ENCODE measurements at regions not wholly inside any gene's neighbourhood (a gene's known extent, or its start where the extent isn't known, plus 50 kb on each side); places are given as distances from the start of the nearest gene placed in this dataset.

DNA sequence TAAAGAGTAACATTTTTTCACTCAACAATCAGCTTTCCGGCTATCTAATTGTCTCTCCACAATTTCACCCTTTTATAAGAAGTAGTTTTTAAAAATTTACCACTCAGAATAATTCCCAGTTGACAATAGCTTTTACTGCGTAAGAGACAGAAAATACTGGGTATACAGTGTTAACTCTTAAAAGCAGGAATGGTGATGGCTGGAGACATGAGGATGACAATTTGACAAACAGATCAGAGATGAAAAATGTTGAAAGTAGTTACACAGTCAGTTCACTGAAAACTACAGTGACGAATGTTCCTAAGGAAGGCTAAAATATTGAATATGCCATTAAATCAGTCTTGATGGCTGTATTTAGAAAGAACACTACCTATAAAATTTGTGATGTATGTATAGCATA is 1146.8 kb upstream of the B3GALT2 start:
- no peak for DNase-seq (ENCODE audit: low read depth)

DNA sequence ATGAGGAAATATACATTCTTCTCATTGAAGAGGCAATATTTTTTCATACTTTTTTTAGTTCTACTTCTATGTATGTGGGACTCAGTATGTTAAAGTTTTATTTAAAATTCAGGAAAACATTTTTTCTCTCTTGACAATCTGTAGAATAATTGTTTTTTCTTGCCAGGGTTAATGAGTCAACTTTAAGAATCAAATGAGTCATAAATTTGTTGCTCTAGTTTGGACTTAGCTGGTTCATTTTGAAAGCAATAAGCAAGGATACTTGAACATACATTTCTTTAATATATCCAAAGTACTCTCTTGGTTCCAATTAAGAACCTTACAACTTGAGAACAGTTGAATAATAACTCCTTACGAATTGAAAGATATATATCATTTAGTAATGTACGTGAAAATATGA is 1145.3 kb upstream of the B3GALT2 start:
- no peak for DNase-seq (ENCODE audit: low read depth)

DNA sequence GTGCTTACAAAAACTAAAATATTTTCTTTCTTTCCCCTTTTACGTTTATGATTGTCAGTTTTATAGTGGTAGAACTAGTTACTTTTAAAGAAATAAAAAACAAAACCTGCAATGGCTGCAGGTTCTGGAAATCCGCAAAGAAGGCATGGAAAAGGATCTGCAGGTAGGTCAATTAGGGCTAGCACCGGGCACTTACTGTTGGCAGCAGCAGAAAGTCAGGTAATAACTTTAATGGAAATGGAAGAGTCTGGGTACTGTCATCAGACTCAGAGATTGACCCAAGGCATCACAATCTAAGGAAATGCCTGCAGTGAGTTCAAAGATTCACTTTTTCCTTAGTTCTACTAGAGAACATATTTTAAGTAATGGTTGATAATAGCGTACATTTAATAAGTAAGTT is 1136.3 kb upstream of the B3GALT2 start:
- no peak for DNase-seq (ENCODE audit: low read depth)

DNA sequence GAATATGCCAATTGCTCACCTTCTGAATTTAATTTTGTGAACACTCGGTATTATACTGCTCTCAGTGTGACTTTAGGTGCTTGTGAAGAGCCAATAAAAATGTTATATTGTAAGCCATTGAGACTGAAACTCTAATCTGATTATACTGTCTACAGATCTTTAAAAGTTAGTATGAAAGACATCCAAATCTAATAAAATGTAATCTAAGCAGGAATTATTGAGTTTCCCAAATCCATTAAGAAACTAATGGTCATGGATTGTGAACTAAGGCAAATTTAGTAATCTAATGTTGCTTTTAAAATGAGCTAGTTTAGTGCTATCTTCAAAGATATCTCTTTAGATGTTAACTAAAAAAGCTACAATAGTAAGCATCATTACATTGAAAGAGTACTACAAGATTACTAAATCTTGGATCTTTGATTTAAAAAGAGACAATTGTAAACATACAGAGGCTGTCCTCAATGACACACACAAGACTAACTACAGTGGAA is 1132.4 kb upstream of the B3GALT2 start:
- no peak for DNase-seq (ENCODE audit: low read depth)

DNA sequence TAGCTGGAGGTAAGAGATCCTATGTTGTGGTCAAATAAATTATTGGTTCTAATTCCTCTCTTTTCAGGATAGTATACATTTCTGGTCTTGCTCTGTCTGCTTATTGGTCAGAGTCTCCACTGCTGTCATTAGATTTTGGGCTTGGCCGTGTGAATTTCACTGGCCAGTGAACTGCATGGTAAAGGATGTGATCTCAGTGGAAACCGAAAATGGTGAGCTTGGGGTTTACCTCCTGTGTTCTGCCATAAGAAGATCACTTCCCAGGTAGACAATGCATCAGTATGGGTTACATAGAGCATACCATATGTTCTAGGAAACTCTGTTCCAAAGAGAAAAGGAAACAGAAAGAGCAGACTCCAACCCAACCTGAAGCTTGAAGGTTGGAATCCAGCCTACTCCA is 1123.3 kb upstream of the B3GALT2 start:
- no peak for DNase-seq (ENCODE audit: low read depth)

DNA sequence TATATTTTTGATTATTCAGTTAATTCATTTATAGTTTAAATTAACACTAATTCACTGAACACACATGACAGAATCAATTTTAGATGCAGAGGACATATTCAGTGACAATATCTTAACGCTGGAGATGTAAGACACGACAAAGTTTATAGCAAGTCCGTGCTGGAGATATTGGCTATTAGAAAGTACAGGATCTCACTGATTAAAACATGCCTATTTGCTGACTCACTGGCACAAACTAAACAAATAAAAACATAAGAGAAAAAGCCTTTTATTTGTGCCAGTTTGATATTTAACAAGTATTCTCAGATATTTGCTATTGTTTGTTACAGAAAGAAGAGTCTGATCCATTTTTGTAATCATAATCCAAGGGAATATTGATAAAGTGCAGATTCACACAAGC is 1122.9 kb upstream of the B3GALT2 start:
- no peak for DNase-seq (ENCODE audit: low read depth)

DNA sequence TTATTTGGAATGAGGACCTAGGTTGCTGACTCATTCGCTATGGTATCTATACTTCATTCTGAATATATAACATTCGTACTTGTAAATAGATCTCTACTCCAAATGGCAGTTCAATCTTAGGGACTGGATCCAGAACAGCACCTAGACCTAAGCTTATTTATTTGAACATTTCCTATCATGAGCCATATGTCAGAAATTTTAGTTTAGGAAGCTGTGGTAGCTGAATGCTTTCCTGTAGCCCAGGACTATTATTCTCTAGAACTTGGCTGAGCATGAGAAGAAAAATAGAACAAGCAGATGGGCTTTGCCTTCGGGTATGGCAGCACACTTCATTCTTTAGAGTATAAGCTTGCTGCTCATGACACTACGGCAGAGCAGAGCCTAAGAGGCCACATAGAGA is 1114.4 kb upstream of the B3GALT2 start:
- no peak for DNase-seq (ENCODE audit: low read depth)

DNA sequence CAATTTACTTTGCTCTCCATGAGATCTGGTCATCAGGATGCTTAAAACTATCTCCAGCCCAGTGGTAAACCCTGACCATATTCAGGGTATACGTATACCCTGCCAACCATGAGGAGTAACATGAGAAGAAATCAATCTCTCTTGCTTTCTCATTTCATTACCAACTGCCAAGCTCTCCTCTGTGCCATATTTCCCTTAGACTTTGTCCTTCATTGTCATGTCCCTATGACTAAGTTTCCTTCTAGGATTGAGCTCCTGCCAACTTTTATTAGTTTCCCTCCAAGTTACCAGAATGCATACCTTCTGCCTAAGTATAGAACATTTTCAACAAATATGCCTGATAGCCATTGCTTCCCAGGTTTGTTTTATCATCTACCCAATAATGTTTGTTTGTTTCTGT is 1113.9 kb upstream of the B3GALT2 start:
- no peak for DNase-seq (ENCODE audit: low read depth)

DNA sequence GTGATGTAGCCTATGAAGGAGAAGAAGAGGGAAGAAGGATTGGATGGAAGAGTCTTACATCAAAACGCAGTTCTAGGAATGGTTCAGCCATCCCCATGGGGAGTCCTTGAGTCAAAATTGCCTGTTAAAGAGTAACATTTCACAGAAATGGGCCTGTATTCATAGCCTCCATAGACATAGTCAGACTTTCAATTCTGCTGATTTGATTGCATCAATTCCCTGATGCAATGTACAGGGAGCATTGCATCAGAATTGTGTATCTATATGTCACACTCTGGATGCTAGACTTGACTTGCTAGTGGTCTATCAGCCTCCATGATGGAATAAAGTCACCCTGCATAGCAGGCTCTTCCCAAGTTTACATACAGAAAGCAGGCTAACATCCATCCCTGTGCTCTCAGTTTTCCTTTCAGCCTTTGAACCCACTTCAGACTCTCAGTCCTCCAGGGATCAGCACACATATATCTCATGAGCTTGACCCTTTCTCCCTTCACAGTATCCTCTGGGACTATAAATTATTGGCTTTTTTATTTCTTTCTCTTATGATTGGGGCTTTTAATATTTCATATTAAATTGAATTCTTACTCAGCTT is 1111.7 kb upstream of the B3GALT2 start:
- no peak for DNase-seq (ENCODE audit: low read depth)

DNA sequence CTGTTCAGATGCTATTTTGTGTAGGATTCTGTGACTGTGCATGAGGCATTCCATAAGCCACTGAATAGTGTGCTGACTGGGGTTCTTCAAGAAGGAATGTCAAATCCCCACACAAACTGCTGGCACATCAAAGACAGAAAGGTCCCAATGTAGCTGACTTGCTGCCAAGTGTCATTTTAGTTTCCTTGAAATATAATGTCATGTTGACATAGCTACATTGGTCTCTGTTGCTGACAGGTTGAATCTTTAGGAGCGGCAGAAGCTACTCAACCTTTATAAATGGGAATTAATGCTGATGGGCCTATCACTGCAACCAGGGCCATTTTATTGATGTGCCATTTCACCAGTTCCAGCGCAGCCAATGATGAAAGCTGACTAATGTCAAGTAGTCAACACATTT is 1110.7 kb upstream of the B3GALT2 start:
- no peak for DNase-seq (ENCODE audit: low read depth)

DNA sequence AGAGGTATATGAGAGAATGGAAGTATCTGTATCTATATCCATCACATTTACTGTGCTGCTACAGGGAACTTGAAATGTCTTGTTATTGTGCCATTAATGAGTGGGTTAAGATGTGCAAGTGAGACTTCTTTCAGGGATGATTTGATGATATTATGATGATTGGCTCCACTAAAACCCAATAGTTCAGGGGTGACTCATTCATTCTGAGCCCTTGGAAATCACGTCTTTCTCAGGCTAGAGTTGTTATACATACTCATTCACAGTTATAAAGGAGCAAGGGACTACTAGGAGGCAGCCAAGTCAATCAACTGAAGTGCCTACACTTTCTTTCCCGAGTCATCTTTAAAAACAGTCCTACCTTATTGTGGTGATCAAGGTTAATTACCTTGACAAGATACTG is 1109.8 kb upstream of the B3GALT2 start:
- DNase-seq (ENCODE audit: low read depth): no peak

DNA sequence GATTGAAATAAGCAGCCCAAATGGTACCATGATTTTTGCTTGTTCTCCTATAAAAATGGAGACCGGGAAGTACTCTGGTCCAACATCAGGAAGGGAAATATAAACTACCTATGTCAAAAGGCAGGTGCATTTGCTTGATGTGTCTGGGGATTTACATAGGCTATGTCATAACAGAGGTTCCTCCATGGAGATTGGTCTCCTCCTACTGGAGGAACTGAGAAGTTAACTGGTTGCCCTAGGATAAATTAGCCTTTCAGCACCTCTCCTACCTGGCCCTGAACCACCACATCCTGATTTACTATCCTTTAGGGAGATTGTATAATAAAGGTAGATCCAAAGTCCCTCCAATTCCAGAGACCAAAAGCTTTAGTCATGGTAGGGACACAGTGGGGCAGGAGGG is 1109.3 kb upstream of the B3GALT2 start:
- no peak for DNase-seq (ENCODE audit: low read depth)

DNA sequence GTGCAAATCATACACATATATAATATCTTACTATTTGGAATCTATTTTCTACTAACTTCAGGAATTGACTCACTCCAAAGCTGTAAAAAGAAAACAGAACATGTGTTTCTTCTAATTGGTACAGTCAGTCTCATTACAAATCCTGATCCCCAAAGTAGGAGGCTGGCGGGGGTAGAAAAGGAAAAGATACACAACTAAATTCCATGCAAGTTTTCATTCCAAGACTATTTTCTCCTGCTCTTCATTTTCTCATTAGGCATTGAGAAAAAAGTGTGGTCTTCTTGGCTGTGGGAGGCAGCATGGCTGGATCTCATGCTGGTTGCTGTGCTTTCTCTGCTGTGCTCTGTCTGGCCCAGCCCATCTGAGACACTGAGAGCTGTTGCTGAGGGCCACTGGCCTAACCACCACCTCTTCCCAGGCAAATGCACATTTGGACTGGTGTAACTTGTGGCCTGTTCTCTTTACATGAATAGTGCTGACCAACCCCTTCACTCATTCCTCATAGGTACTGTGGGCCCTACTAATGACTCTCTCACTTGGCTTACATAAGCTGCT is 1107.5 kb upstream of the B3GALT2 start:
- no peak for DNase-seq (ENCODE audit: low read depth)

DNA sequence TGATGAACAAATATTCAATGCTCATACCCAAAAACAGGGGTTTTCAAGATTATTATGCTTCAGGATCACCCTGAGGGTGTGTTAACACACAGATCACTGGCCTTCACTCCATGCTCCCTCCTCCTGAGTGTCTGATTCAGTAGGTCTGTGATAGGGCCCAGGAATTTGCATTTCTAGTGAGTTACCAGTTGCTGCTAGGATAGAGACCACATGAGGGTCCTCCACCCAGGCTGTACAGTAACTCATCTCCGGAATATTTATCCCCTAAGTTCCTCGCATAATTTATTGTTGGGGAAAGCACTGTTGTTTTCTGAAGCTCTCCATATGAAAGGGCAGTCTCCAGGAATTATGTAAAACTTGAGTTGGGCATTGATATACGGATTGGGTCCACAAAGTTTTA is 1106.6 kb upstream of the B3GALT2 start:
- no peak for DNase-seq (ENCODE audit: low read depth)

DNA sequence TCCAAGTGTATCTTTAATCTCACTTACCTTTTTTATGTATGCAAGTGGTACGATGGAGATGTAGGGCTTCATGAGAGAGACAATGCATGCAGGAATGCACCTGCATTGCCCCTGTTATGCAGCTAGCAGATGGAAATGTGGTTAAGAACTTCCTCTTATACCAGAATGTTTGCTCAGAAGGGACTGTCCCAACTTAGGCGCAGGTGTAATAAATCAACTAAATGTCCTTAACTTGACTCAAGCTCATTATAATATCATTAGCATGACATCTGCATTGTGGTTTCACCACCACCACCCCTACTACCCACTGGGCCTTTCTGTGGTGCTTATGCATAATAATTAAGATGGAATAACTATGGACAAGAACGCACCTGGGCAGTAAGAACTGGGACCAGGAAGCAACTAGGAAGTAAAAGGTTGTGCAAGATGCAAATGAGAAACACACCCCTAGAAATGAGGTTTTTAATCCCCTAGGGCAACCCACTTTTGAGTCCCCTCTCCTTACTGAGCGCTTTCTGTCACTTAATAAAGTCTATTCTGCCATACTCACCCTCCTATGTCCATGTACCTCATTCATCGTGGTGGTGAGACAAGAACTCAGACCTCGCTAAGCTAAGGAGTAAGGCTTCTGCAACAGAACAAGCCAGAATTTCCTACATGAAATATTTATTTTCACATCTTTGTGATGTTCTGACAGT is 1103.3 kb upstream of the B3GALT2 start:
- DNase-seq (ENCODE audit: low read depth): peak; percentile 6

DNA sequence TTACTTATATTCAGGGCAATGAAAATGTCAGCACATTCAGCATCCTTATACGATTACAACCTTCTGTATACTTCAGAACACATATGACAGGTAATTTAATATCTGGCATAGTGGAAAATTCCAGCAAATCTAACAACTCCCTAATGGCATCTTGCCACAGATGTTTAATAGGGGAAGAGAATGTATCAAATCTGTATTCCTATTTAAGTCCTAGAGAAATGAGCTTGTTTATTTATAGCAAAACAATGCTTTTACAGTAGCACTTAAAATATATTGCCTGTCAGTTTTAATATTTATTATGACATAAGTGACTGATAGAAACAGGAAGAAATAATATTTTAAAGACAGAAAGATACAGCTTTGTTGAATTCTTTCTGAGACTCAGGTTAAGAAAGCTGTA is 1101.8 kb upstream of the B3GALT2 start:
- DNase-seq (ENCODE audit: low read depth): no peak

DNA sequence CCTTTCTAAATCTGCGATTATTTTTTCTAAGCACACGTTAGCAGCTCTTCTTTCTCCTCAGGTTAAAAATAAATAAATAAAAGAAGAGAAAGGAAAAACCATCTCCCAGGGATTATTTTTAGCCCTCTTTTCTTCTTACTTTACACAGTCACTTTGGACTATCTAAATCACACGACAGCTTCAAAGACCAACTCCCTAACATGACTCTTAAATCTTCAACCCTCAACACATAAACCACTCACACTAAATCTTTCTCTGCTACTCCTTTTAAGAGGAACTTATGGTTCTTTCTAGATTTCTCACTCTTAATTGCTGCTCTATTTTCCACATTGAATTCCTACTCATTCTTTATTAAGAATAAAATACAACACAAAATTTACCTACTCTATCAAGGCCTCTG is 1095.0 kb upstream of the B3GALT2 start:
- DNase-seq (ENCODE audit: low read depth): no peak

DNA sequence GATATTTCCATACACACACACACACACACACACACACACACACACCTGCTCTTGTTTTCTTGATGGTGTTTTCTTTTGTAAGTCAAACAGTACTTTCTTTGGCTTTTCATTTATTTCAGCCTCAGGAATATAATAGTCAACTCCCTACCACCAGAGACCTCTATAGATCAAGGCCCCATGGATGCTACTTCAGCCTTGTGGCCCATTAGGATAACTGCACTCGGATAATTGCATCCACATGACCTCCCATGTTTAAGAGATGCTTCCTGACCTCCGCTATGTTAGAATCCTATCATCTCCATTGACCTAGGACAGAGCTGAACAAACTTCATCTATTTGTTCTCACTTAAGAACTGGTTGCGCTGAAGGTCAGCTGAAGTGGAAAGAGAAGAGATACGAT is 1094.0 kb upstream of the B3GALT2 start:
- DNase-seq (ENCODE audit: low read depth): no peak

DNA sequence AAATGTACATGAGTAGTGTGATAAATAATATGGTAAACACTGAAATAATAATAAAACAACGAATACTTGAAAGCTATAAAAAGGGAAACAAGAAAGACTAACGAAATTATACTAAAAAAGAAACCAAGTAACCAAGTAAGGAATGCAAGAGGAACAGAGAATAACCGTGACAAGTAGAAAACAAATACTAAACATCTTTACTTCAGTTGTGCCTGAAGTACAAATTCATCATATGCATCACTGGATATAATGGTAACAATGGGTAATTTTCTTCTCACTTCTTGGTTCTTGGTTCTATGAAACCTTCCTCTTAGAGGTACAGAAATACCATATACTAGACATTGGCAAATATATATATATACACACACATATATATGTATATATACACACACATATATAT is 1093.6 kb upstream of the B3GALT2 start:
- DNase-seq (ENCODE audit: low read depth): no peak

DNA sequence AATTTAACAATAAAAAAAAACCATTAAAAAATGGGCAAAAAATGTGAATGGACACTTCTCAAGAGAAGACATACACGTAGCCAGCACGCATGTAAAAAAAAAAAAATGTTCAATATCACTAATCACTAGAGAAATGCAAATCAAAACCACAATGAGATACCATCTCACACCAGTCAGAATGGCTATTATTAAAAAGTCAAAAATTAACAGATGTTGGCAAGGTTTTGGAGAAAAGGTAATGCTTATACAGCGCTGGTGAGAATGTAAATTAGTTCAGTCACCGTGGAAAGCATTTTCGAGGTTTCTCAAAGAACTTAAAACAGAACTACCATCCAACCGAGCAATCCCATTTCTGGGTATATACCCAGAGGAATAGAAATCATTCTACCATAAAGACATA is 1091.5 kb upstream of the B3GALT2 start:
- no peak for DNase-seq (ENCODE audit: low read depth)

DNA sequence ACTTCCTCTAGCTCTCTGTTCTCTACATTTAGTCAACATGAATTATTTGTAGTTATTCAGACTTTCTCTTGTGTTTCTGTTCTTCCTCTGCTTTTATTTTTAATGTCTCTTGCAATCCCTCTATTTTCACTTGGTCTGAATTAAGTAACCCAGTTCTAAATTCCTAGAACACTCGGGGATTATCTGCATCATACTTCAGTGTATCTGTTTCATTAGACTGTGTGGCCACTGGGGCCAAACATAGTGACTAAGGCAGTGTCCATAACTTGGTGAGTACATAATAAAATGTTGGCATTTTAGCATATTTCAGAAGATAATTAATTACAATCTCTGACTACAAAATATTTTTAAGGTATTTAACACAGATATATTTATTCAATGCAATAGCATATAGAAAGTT is 1087.2 kb upstream of the B3GALT2 start:
- no peak for DNase-seq (ENCODE audit: low read depth)

DNA sequence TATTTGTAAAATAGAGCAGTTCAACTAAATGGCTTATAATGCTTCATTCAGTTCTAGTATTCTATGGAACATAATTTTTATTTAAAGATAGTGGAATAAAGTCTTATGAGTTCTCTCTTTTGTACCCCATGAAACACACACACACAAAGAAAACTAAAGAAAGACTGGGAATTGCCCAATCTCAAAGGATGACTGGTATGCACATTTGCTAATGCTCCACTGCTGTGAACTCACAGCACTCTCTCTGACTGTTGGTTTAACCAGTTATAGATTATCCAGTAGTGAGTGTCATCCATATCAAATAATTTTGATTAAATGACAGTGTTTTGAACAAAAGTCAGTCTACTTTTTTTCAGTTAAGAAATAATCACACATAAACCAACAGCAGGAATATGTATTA is 1082.4 kb upstream of the B3GALT2 start:
- no peak for DNase-seq (ENCODE audit: low read depth)

DNA sequence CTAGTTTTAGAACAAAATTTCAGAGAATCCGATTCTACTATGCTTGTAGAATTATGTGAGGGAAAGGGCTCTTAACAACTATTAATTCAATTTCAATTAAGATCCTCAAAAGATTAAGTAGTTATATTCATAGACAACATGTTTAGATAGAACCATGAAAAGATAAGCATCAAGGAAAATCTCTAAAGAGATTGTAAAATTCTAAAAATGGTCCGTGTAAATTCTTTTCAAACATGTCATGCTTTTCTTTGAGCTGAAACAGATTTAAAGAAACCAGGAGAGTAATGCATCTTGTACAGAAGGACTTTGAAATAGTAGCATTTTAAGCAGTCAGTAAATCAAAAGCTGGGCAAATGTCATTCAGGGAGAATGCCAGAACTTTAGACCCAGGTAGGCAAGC is 1080.6 kb upstream of the B3GALT2 start:
- no peak for DNase-seq (ENCODE audit: low read depth)

DNA sequence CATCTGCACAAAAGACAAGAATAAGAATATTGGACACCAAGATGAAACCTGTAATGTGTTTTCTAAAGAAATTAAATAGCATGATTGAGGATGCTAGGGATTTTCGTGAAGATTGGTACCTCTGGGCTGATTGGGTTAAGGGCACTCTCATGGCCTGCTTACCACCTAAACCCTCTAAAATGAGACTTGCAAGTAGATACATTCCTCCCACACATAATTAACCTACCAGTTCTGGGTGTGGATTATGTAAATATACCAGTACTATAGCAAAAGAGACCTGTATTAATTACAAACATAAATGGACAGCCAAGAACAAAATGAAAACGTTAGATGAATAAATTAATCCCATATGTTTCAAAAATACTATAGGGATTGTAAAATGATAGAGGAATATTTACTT is 1069.6 kb upstream of the B3GALT2 start:
- DNase-seq (ENCODE audit: low read depth): no peak

All from activated T-cell treated with anti-CD3 and anti-CD28 coated beads for 1 hour (primary cell).